Osteocyte (in vitro differentiated cells): ENCODE measurements at regions not wholly inside any gene's neighbourhood (a gene's known extent, or its start where the extent isn't known, plus 50 kb on each side); places are given as distances from the start of the nearest gene placed in this dataset.

Experiments used
- DNase-seq: peaks from one replicate; pipeline ENCODE4 v3.0.0; 2021; ENCODE audit warnings: mixed read lengths; ENCODE audit not compliant: unreplicated experiment; ENCODE audit errors: extremely low spot score
- H3K27ac Mint-ChIP-seq: one replicate; pipeline ENCODE4 v1.8.0; 2021; ENCODE audit warnings: mild to moderate bottlenecking, mixed read lengths; ENCODE audit not compliant: unreplicated experiment
- H3K27me3 Mint-ChIP-seq: one replicate; pipeline ENCODE4 v1.8.0; 2021; ENCODE audit warnings: mixed read lengths; ENCODE audit not compliant: unreplicated experiment
- H3K36me3 Mint-ChIP-seq: one replicate; pipeline ENCODE4 v1.8.0; 2021; ENCODE audit warnings: mixed read lengths; ENCODE audit not compliant: unreplicated experiment
- H3K4me1 Mint-ChIP-seq: one replicate; pipeline ENCODE4 v1.8.0; 2021; ENCODE audit warnings: mixed read lengths; ENCODE audit not compliant: unreplicated experiment
- H3K4me3 Mint-ChIP-seq: one replicate; pipeline ENCODE4 v1.8.0; 2021; ENCODE audit warnings: mild to moderate bottlenecking, moderate library complexity, mixed read lengths; ENCODE audit not compliant: unreplicated experiment
- H3K9me3 Mint-ChIP-seq: one replicate; pipeline ENCODE4 v1.8.0; 2021; ENCODE audit warnings: mixed read lengths; ENCODE audit not compliant: unreplicated experiment
- CTCF ChIP-seq: fragments of 200-600 bp; sonication (generic); IDR thresholded peaks from 2 replicates; pipeline ENCODE4 v1.5.0; 2021; ENCODE audit warnings: antibody characterized with exemption, mild to moderate bottlenecking, moderate library complexity

GRCh38 chr14:76264384-76264783 is 111.6 kb upstream of the ESRRB start:
- Mint-ChIP-seq H3K9me3 (no peaks in the 10 kb centered on the region), H3K4me3 (no peak overlapping the region), H3K27ac (no peak overlapping the region), H3K27me3 (peaks cover 18% of the 10 kb centered on the region), H3K4me1 (peaks cover 4% of the 10 kb centered on the region), H3K36me3 (no peaks in the 10 kb centered on the region)
- no peak for TF ChIP-seq CTCF
- DNase-seq, result peak; percentile 64

GRCh38 chr14:76267322-76268046 is 108.5 kb upstream of the ESRRB start:
- Mint-ChIP-seq H3K9me3 (no peaks in the 10 kb centered on the region), H3K4me3 (no peak overlapping the region), H3K36me3 (no peaks in the 10 kb centered on the region), H3K27me3 (peaks cover 20% of the 10 kb centered on the region), H3K27ac (no peak overlapping the region), H3K4me1 (no peaks in the 10 kb centered on the region)
- DNase-seq, result peak; percentile 79
- TF ChIP-seq CTCF, result no peak

- no peaks in the 10 kb centered on the region for H3K36me3 Mint-ChIP-seq
- no peaks in the 10 kb centered on the region for H3K9me3 Mint-ChIP-seq
- peaks cover 20% of the 10 kb centered on the region for H3K27me3 Mint-ChIP-seq
- H3K27ac Mint-ChIP-seq, result no peak overlapping the region
- TF ChIP-seq CTCF, result no peak
- no peak for DNase-seq
- no peak overlapping the region for H3K4me3 Mint-ChIP-seq
- no peaks in the 10 kb centered on the region for H3K4me1 Mint-ChIP-seq
Observed at GRCh38 chr14:76268047-76268431, 107.9 kb upstream of the ESRRB start.

GRCh38 chr14:76268700-76269099 is 107.2 kb upstream of the ESRRB start:
- Mint-ChIP-seq H3K27ac (no peak overlapping the region), H3K4me3 (no peak overlapping the region), H3K27me3 (peaks cover 20% of the 10 kb centered on the region), H3K9me3 (no peaks in the 10 kb centered on the region), H3K36me3 (no peaks in the 10 kb centered on the region), H3K4me1 (no peaks in the 10 kb centered on the region)
- no peak for TF ChIP-seq CTCF
- peak; percentile 57 for DNase-seq

GRCh38 chr14:76271041-76271755 is 104.7 kb upstream of the ESRRB start:
- Mint-ChIP-seq H3K36me3 (no peaks in the 10 kb centered on the region), H3K4me1 (no peaks in the 10 kb centered on the region), H3K27me3 (peaks cover 13% of the 10 kb centered on the region), H3K4me3 (no peak overlapping the region), H3K27ac (no peak overlapping the region), H3K9me3 (no peaks in the 10 kb centered on the region)
- DNase-seq, result peak; percentile 59
- TF ChIP-seq CTCF, result no peak
